Endothelial cell of umbilical vein (primary cell): ENCODE measurements at regions not wholly inside any gene's neighbourhood (a gene's known extent, or its start where the extent isn't known, plus 50 kb on each side); places are given as distances from the start of the nearest gene placed in this dataset.

ENCODE experiments used
- BruUV-seq: library from RNA; stranded (reverse); fragments of 400-500 nt; replicated peaks from 2 replicates; lab custom pipeline; 2021; lab: Mats Ljungman, UMichigan
- CTCF ChIA-PET: fragments of 300-600, 350-600 bp; sonication (Branson Sonifier 250); formaldehyde crosslinking; loops from one replicate; lab custom pipeline; 2021; ENCODE audit warnings: antibody characterized with exemption, inconsistent platforms; lab: Charles Lee
- POLR2A ChIA-PET: fragments of 300-600, 350-600 bp; sonication (Branson Sonifier 250); formaldehyde crosslinking; loops from one replicate; lab custom pipeline; 2021; ENCODE audit warnings: antibody characterized with exemption, inconsistent platforms; lab: Charles Lee
- DNase-seq: peaks from one replicate; pipeline ENCODE4 v3.0.0-alpha.2; 2011; ENCODE audit warnings: low read depth, low spot score
- FAIRE-seq: peaks from 2 replicates; lab custom pipeline; 2011; peaks lifted over from hg19 to GRCh38; lab: Jason Lieb, UNC
- H2AFZ ChIP-seq: 2 replicates; pipeline ENCODE4 v1.6.0; 2012; ENCODE audit warnings: low read depth, low read length, control low read depth, inconsistent platforms
- H3K27ac ChIP-seq: 2 replicates; pipeline ENCODE4 v1.5.1; 2011; ENCODE audit warnings: low read depth, mild to moderate bottlenecking, control low read depth, low read length, moderate library complexity; ENCODE audit not compliant: insufficient read depth
- H3K27me3 ChIP-seq, 2 experiments: 2 replicates each; pipeline versions ENCODE4 v1.6.0 to v1.6.1; 2011; ENCODE audit warnings: low read length in 2 of 2, mixed read lengths in 1 of 2; ENCODE audit not compliant: control insufficient read depth in 2 of 2, insufficient read depth in 2 of 2
- H3K36me3 ChIP-seq, 2 experiments: 2 replicates in 1 of 2; 3 replicates in 1 of 2; pipeline ENCODE4 v1.5.1; 2011; ENCODE audit warnings: low read length in 2 of 2, mild to moderate bottlenecking in 1 of 2, moderate library complexity in 1 of 2; ENCODE audit not compliant: control insufficient read depth in 2 of 2, insufficient read depth in 2 of 2; ENCODE audit errors: extremely low read depth in 1 of 2
- H3K4me1 ChIP-seq: 3 replicates; pipeline ENCODE4 v1.5.1; 2011; ENCODE audit warnings: mild to moderate bottlenecking, low read length; ENCODE audit not compliant: control insufficient read depth, insufficient read depth; ENCODE audit errors: extremely low read depth
- H3K4me2 ChIP-seq: 2 replicates; pipeline ENCODE4 v1.6.1; 2011; ENCODE audit warnings: low read length, control low read depth, mixed read lengths; ENCODE audit not compliant: insufficient read depth
- H3K4me3 ChIP-seq, 3 experiments: fragments of 200-600 bp in 1 of 3; sonication (generic), shearing (Covaris generic) in 1 of 3; replicated peaks in 1 of 3; 2 replicates each; pipeline ENCODE4 v1.5.1; 2011 to 2016; ENCODE audit warnings: control low read depth in 3 of 3, low read length in 3 of 3, mild to moderate bottlenecking in 2 of 3, inconsistent platforms in 1 of 3, low read depth in 1 of 3, moderate library complexity in 1 of 3; ENCODE audit not compliant: insufficient read depth in 1 of 3
- H3K79me2 ChIP-seq: 2 replicates; pipeline ENCODE4 v1.6.0; 2012; ENCODE audit warnings: low read length, inconsistent platforms; ENCODE audit not compliant: control insufficient read depth, insufficient read depth
- H3K9ac ChIP-seq: replicated peaks from 2 replicates; pipeline ENCODE3; 2011; ENCODE audit warnings: low read length, control low read depth; ENCODE audit not compliant: insufficient read depth; ENCODE audit errors: extremely low read depth
- H3K9me1 ChIP-seq: replicated peaks from 3 replicates; pipeline ENCODE4 v1.6.0; 2011; ENCODE audit warnings: mild to moderate bottlenecking, low read length; ENCODE audit not compliant: control insufficient read depth, insufficient read depth; ENCODE audit errors: extremely low read depth
- H3K9me3 ChIP-seq: replicated peaks from 2 replicates; pipeline ENCODE4 v1.5.1; 2012; ENCODE audit warnings: low read length, inconsistent platforms; ENCODE audit not compliant: control insufficient read depth, insufficient read depth
- H4K20me1 ChIP-seq: replicated peaks from 2 replicates; pipeline ENCODE3; 2011; ENCODE audit warnings: mild to moderate bottlenecking, low read length; ENCODE audit not compliant: control insufficient read depth, insufficient read depth; ENCODE audit errors: extremely low read depth
- EZH2 ChIP-seq: IDR thresholded peaks from 2 replicates; pipeline ENCODE4 v1.6.1; 2012; ENCODE audit warnings: borderline replicate concordance, low read depth, mild to moderate bottlenecking, moderate library complexity, low read length, inconsistent platforms; ENCODE audit not compliant: severe bottlenecking
- FOS ChIP-seq: IDR thresholded peaks from 2 replicates; pipeline ENCODE4 v1.6.1; 2011; ENCODE audit warnings: mild to moderate bottlenecking, low read length, moderate library complexity, borderline replicate concordance; ENCODE audit not compliant: insufficient read depth
- GATA2 ChIP-seq: IDR thresholded peaks from 2 replicates; pipeline ENCODE4 v1.7.0; 2011; ENCODE audit warnings: low read depth, mild to moderate bottlenecking, moderate library complexity, mixed read lengths, low read length; ENCODE audit not compliant: insufficient read length, insufficient read depth
- JUN ChIP-seq: IDR thresholded peaks from 2 replicates; pipeline ENCODE4 v1.6.1; 2011; ENCODE audit warnings: borderline replicate concordance, low read depth; ENCODE audit not compliant: insufficient read length, insufficient read depth
- MYC ChIP-seq: IDR thresholded peaks from one replicate; pipeline ENCODE4 v1.6.1; 2011; ENCODE audit warnings: mild to moderate bottlenecking, low read depth, low read length
- POLR2A ChIP-seq: IDR thresholded peaks from 2 replicates; pipeline ENCODE4 v1.6.1; 2012; ENCODE audit warnings: low read depth, mild to moderate bottlenecking, control low read depth, low read length
- POLR2AphosphoS5 ChIP-seq: IDR thresholded peaks from 2 replicates; pipeline ENCODE4 v1.6.1; 2012; ENCODE audit warnings: low read depth, mild to moderate bottlenecking, control low read depth, low read length, moderate library complexity; ENCODE audit not compliant: insufficient read depth
- dilution Hi-C: fragments of 300-500 bp; cut with MboI; formaldehyde crosslinking; loops from one replicate; pipeline ENCODE4 v1.15.0; 2019; ENCODE audit warnings: low sequenced_read_pairs; ENCODE audit not compliant: extremely low pct_ligation_motif_present
- intact Hi-C: fragments of 100-400 bp; cut with micrococcal nuclease; formaldehyde crosslinking; loops from one replicate; pipeline ENCODE4 v1.10.0; 2022
- TF ChIP-seq, protein P1 (sequence below), 2 donors: IDR thresholded peaks; 1 replicate in 1 of 2; 2 replicates in 1 of 2; pipeline ENCODE4 v1.5.1; 2011; ENCODE audit warnings: low read length in 2 of 2, mild to moderate bottlenecking in 2 of 2, moderate library complexity in 2 of 2, control low read depth in 1 of 2, inconsistent platforms in 1 of 2, low read depth in 1 of 2; ENCODE audit not compliant: insufficient read depth in 1 of 2; ENCODE audit errors: extremely low read depth in 1 of 2
- TF ChIP-seq, protein P2 (sequence below): IDR thresholded peaks from 2 replicates; pipeline ENCODE4 v1.6.1; 2011; ENCODE audit not compliant: insufficient read depth, insufficient read length

DNA sequence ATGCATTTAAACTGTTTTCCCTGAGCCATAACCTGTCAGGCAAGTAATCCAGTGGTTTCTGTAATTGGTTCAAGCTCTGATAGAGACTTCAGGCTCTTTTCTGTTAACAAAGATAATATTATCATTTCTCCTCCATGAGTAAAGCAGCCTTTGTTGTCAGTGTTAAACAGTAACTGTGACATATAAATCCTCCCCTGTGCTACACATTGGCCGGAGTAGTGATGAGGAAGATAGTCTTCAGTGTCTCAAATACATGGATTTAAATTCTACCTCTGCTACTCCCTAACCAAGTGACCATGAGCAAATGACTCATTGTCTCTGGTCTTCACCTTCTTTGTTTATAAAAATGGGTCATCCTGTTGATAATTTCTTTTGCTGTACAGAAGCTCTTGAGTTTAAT lies 615.5 kb upstream of the CHD1 start:
- no peaks in the 10 kb centered on the region for H3K36me3 ChIP-seq
- CTCF ChIA-PET = interaction anchor here (1.3 kb wide), 1 partner anchor 440 kb away, joined by 3 read pairs; no protein-coding TSS in a partner anchor
- no peak overlapping the region for H2AFZ ChIP-seq
- no peaks in the 10 kb centered on the region for H4K20me1 ChIP-seq
- BruUV-seq = no TSS peak
- H3K79me2 ChIP-seq = no peaks in the 10 kb centered on the region
- FAIRE-seq = no peak
- no peak for DNase-seq
- no peaks in the 10 kb centered on the region for H3K27me3 ChIP-seq
- H3K9ac ChIP-seq = no peak overlapping the region
- intact Hi-C loops = no loop called here
- POLR2A ChIA-PET = no interaction called here
- H3K9me1 ChIP-seq = no peaks in the 10 kb centered on the region
- TF ChIP-seq EZH2 (no peak), MYC (no peak), FOS (no peak), POLR2AphosphoS5 (no peak), POLR2A (no peak), JUN (no peak), GATA2 (no peak)
- TF ChIP-seq, protein P1, sequence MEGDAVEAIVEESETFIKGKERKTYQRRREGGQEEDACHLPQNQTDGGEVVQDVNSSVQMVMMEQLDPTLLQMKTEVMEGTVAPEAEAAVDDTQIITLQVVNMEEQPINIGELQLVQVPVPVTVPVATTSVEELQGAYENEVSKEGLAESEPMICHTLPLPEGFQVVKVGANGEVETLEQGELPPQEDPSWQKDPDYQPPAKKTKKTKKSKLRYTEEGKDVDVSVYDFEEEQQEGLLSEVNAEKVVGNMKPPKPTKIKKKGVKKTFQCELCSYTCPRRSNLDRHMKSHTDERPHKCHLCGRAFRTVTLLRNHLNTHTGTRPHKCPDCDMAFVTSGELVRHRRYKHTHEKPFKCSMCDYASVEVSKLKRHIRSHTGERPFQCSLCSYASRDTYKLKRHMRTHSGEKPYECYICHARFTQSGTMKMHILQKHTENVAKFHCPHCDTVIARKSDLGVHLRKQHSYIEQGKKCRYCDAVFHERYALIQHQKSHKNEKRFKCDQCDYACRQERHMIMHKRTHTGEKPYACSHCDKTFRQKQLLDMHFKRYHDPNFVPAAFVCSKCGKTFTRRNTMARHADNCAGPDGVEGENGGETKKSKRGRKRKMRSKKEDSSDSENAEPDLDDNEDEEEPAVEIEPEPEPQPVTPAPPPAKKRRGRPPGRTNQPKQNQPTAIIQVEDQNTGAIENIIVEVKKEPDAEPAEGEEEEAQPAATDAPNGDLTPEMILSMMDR (IDR thresholded peaks at IDR 0.05; ENCODE audit: extremely low read depth in 1 of 2, insufficient read depth in 1 of 2, low read depth in 1 of 2, low read length in 2 of 2) = no peak
- TF ChIP-seq, protein P2, sequence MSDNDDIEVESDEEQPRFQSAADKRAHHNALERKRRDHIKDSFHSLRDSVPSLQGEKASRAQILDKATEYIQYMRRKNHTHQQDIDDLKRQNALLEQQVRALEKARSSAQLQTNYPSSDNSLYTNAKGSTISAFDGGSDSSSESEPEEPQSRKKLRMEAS = no peak
- dilution Hi-C loops = no loop called here
- no peak overlapping the region for H3K4me2 ChIP-seq
- no peak overlapping the region for H3K27ac ChIP-seq
- H3K9me3 ChIP-seq = no peaks in the 10 kb centered on the region
- H3K4me3 ChIP-seq = no peak overlapping the region
- H3K4me1 ChIP-seq = no peaks in the 10 kb centered on the region
